ENCODE measurements at regions not wholly inside any gene's neighbourhood (a gene's known extent, or its start where the extent isn't known, plus 50 kb on each side); places are given as distances from the start of the nearest gene placed in this dataset.
"Not testable (repeated sequence)": the region's sequence is repeated elsewhere in the genome, so short reads cannot be mapped to it uniquely, and the experiment has no call there.

DNA sequence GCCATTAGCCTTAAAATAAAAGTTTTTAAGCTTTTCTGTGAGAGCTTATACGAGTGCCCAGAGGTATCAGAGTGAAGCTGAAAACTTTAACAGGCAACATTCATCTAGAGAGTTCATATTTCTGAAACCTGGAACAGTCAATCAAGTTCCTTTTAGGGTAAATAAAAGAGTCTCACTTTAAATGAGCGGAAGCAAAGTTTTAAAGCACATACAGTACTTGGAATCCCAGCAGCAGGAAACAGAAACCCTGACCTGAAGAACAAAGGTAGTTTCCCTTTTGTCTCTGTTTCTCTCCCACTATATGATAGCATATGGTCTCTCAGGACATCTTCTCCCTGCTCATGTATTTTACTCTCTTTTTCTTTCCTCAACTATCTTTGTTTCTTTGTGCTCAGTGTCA is 153.0 kb downstream of the ASB9 start:
- DNase-seq (ENCODE audit: low spot score), result no peak

DNA sequence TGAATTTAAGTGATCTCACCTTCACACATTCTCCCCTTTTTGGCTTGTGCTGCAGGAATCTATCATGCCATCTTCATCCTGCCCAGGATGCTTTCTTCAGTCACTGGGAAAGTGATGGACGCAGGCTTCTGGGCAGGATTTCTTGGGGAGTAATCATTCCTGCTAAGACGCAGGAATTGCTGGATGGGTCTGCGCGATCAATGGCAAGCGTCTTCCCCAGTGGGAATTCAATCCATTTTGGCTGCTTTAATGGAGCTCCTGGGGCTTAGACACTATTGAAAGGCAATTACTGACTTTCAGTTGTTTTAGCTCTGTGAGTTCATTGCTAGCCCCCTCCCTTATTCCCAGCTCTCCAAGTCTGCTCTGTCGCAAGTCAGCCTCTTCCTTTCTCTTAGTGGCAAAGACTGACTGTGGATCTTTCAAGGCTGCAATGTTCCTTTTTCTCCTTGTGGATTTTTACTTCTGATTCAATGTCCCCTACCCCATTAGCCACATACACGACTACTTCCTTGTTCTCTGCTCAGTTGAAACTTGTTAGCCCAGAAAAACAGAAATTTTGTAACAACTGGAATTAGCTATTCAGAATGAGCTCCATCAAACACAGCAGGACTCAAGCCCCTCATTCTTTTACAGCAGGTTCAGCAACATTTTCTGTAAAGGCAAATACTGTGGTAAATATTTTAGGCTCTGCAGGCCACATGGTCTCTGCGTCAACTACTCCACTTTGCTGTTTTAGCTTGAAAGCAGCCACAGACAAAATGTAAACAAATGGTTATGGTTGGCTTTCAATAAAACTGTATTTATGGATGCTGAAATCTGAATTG is 154.9 kb downstream of the ASB9 start:
- DNase-seq (ENCODE audit: low spot score), result no peak

DNA sequence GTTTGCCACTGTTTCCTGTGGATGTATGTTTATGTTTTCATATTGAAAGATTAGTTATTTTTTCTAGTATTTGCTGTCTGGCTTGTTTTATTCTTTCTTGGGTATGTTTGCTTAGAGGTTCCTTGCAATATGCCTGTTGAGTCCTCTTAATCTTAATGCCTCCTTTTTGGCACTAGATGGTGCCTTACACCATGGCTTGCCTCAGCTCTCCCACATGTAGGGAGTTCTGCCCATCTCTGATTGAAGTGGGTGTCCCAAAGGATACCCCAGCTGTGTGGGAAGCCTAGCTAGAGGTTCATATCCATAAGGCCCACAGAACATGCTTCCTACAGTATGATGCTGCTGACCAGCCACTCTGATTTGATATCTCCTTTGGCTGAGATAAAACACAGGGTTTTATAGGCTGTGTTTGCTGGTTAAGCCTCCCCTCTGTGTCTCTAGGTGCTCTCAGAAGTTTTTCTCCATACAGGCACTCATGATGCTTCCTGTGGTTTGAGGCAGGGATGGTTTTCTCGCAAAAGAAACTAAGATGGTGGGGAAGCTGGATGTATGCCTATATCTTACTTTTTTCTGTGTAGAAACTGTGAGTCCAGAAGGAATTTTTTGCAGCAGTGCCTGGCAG is 162.4 kb downstream of the ASB9 start:
- DNase-seq (ENCODE audit: low spot score), result no peak

DNA sequence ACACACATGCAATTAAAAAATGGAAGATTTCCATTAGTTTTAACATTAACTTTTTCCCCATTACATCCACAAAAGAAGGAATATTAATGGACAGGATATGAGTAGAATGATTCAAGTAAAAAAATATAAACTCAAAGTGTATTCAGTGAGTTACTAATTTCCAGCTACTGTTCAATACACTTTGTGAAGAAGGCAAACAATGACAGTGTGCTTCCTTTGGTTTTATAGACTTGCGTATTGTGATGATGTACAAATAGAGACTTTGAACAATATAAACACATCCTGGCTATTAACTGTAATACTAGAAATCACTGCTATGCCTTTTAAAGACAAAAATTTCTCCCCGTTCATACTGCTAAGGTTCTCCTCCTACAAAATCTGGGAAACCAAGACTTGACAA is 171.4 kb downstream of the ASB9 start:
- no peak for DNase-seq (ENCODE audit: low spot score)

DNA sequence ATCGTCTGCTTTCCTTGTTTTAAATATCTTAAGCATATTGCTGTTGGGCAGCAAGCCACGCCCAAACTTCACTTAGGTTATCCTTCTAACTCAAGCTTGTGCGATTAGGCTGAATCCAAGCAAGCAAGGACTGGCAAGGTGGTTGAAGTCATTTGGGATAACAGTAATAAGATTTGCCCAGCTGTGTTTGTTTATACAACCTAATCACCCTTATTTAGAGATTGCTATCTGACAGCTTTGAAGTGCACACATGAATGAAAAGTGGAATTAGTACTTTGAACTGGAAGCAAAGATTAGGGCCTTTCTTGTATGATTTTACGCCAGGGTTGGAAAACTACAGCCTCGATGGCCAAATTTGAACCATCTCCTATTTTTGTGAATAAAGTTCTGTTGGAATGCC is 182.1 kb downstream of the ASB9 start:
- DNase-seq (ENCODE audit: low spot score), result no peak

DNA sequence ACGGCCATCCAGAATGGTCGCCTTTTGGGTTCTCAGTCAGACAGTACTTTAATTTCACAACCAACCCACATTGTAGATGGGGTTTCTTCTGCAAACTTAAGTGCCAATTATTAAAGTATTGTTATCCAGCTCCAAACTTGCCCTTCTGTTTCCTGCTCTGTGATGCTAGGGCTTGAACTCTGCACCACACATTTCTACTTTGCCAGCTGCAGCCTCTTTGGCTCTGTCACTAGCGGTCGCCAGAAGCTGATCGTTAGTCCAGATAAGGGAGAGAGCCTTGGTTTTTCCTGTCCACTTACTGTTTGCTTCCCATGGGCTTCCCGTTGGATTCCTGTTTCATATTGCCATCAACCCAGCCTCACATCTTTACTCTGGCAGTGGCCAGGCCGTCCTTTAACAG is 196.6 kb downstream of the ASB9 start:
- DNase-seq (ENCODE audit: low spot score), result no peak

DNA sequence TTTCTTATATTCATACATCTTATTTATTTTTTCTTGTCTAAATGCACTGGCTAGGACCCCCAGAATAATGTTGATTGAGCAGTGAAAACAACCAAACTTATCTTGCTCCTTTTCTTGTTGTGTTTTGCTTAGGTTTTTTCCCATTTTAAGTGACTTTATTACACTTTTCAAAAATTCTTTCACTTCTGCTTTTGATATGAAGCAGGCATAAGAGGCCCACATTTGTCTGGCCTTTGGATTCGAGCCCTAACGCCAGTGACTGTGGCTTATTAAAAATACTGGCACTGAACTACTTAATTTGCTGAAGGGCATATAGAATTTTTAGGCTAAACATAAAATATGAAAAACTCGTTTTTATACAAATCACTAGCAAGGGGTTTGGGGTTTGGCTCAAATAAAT is 197.0 kb downstream of the ASB9 start:
- DNase-seq (ENCODE audit: low spot score), result no peak

DNA sequence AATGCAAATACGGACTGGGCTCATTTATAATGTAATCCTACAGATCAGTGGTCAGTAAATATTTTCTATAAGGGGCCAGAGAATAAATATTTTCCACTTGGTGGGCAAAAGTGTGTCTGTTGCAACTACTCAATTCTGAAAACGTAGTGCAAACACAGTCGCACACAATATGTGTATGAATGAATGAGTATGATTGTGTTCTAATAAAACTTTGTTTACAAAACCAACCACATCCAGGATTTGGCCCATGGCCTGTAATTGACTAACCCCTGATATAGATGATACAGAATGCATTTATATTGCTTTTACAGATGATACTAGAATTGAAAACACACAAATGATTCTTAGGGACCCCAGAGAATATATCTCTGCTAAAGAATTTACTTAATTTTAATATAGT is 197.6 kb downstream of the ASB9 start:
- DNase-seq (ENCODE audit: low spot score), result no peak

DNA sequence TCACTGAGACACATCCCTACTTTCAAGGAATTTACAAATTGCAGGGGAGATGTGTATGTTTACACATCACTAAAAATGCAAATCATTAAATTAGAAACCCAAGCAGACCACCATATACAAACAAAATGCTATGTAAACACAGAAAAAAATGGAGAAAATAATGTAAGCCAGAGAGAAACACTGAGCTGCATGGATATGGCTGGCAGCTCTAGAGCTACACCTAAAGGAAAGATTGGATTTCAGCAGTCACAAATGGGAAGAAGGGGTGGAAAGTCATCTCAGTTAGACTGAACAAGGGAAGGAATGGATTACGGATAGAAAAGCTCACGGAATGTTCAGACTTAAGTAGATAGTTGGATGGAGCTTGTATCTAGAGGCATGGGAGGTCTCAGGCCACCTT is 186.3 kb downstream of the MOSPD2 start:
- no peak for DNase-seq (ENCODE audit: low spot score)

DNA sequence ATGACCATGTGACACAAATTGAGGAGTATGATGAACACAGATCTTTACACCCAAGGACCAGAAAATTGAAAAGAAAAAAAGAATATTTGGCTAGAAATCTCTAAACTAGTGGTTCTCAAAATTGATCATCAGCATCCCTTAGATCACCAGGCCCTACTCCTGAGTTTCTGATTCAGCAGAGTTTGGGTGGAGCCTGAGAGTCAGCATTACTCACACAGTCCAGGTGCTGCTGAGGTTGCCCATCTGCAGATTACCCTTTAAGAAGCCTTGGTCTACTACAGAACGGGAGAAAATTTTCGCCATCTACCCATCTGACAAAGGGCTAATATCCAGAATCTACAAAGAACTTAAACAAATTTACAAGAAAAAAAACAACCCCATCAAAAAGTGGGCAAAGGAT is 182.8 kb downstream of the MOSPD2 start:
- DNase-seq (ENCODE audit: low spot score), result no peak

DNA sequence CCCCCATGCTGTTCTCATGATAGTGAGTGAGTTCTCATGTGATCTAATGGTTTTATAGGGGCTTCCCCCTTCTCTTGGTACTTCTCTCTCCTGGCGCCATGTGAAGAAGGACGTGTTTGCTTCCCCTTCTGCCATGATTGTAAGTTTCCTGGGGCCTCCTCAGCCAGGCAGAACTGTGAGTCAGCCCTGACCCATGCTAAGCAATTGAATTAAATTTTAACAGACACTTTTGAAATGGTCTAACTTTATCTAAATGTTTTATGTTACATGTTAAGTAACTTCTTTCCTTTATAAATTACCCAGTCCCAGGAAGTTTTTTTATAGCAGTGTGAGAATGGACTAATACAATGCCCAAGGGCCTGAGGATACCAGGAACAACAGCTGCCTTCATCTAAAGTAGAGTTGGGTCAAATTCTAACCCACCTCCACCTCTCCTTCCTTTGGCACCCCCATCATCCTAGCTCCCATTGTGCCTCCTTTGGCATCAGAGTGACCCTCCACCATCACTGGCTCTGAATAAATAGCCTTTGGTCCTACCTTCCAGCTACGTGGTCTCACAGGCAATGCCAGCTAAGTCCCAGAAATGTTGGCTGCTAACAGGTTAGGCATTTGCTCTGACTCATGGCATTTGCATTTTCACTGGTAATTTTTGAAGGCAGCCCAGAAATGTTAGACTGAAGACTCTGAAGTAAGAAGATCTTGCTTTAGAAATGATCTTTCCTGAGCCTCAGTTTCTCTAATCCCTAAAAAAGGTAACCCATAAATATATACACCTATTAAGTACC is 182.1 kb downstream of the MOSPD2 start:
- no peak for DNase-seq (ENCODE audit: low spot score)

DNA sequence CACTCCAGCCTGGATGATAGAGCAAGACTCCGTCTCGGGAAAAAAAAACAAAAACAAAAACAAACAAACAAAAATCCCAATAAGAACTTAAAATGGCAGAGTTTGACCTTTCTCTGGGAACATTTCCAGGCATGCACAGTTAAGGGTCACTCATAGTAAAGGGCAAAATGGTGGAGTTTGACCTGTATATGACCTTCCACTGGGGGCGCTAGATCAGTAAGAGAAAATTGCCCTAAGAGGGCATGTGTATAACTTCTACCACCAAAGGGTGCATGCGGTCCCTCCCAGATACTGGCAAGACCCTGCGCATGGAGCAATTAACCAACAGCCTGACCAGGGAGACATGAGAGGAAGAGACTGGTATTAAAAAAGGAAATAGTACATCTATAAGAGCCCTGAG is 177.2 kb downstream of the MOSPD2 start:
- no peak for DNase-seq (ENCODE audit: low spot score)

DNA sequence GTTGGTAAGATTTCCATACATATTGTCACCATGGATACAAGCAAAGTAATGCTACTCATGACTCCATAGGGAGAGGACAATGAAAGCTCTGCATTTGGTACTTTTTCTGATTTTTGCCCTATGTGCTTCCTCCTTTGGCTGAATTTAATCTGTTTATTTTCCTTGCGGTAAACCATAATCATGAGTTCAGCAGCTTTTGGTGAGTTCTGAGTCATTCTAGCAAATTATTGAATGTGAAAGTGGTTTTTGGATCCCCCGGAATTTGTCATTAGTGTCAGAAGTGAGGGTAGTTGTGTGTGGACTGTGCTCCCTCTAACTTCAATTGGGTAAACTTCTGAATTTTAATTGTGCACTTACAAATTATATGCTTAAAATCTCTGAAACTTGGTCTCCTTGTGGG is 170.3 kb downstream of the MOSPD2 start:
- no peak for DNase-seq (ENCODE audit: low spot score)

DNA sequence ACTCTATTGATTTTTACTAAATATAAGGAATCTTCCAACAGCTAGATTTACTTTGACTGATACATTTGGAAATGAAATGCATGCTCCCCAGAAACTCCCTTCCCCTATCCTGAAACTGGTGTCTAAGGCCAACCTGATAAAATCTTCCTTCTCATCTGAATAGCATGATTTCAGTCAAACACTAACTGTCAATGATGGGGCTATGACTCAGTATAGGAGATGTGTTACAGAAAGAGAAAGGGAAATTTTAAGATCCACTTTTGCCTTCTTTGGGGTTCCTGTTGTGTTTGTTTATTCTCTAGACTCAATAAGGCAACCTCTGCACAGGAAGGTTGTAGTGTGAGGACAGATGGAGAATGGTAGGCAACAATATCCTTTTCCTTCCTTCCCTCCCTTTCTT is 160.7 kb downstream of the MOSPD2 start:
- DNase-seq (ENCODE audit: low spot score), result no peak

DNA sequence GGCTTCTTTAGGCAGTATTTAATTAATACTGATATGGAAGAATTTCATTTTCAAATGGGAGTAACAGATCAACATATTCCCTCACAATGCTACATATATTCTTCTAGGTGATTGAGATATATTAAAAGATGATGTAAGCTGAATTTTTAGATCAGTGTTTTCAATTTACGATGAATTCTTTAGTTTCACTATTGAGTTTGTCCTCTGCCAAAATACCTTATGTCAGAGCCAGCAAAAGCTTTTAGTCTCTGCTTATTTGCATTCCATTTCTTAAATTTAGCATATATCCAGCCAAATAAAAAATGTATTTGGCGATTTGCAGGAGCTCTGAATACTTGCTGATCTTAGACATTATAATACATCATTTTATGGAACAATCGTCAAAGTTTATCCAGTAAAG is 144.3 kb downstream of the MOSPD2 start:
- no peak for DNase-seq (ENCODE audit: low spot score)

DNA sequence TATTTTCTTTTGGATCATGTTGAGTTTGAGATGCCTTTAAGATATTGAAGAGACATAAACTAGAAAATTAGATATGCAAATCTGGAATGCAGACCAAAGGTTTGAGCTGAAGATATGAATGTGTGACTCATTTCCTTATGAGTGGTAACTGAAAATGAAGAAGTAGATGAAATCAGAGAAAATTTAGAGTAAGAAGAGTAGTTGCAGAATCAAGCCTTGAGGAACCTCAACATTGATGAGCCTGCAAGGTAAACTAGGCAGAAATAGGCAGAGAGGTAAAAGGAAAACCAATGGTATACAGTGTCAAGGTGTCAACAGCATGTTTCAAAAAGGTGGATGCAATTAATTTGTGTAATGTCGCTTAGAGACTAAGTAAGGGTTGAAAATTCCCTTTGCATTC is 142.8 kb downstream of the MOSPD2 start:
- DNase-seq (ENCODE audit: low spot score), result no peak

DNA sequence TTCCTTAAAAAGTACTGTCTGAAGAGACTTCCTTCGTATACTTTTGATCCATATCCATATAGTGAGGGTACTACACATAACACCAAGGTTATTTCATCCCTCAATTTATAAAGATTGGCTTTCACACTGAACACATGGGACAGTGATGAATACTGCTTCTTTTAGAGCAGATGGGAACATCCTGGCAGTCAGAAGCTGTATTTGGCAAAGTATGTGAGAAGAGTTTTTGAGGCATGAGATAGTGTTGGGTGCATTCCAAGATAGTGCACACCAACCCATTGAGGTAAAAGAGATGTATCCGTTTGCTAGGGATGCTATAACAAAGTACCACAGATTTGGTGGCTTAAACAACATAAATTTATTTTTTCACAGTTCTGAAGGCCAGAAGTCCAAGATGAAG is 141.1 kb downstream of the MOSPD2 start:
- no peak for DNase-seq (ENCODE audit: low spot score)

DNA sequence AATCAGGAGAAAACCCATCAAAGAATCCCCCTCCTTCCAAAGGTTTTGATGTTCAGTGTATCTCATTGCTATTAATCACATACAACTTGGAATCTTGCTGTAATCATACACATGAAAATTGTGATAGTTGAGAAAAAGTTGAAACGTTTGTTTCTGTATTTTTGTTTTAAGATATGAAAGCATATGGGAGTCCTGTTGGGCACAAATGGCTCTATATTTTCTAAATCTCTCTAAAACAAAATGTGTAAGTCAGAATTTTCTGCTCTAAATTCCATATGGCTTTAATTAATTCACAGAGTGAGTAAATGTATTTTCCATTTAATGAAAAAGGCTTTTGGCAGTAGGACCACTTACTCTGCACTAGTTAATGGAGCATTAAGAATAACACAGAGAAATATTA is 140.2 kb downstream of the MOSPD2 start:
- no peak for DNase-seq (ENCODE audit: low spot score)

DNA sequence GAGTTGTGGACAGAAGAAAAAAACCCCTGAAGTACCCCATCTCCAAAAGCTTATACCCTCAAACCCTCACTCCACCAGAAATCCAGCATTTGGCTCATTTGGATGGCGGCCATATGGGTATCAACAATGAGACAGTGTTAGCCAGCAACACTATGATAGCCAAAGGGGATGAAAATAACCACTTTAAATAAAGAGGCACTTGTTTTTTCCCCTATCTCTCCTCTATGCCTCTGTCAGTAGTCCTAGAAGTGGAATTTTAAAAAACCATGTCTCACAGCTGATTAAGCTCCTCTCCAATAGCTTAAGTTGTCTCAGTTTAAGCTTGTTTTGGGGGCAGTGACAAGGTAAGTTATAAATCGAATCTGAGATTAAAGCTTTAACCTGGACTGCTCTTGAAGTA is 124.0 kb downstream of the MOSPD2 start:
- no peak for DNase-seq (ENCODE audit: low spot score)

DNA sequence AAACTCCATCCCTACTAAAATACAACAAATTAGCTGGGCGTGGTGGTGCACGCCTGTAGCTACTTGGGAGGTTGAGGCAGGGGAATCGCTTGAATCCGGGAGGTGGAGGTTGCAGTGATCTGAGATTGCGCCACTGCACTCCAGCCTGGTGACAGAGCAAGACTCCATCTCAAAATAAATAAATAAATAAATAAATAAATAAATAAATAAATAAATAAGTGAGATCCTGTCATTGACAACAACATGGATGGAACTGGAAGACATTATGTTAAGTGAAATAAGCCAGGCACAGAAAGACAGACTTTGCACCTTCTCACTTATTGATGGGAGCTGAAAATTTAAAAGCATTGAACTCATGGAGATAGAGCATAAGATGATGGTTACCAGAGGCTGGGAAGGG is 111.2 kb downstream of the MOSPD2 start:
- DNase-seq (ENCODE audit: low spot score), result not testable (repeated sequence)

Measured in HuH-7.5 (cell line).